Ascending aorta (tissue), 2 donors: ENCODE measurements at regions not wholly inside any gene's neighbourhood (a gene's known extent, or its start where the extent isn't known, plus 50 kb on each side); places are given as distances from the start of the nearest gene placed in this dataset.

ENCODE experiments used
- DNase-seq, 2 donors: peaks; one replicate each; pipeline ENCODE4 v3.0.0-alpha.2; 2019; ENCODE audit warnings: low spot score in 2 of 2
- H3K27ac ChIP-seq, 2 donors: fragments of 200-600 bp; sonication (generic); one replicate each; pipeline ENCODE4 v1.5.1; 2016 to 2017; ENCODE audit warnings: mild to moderate bottlenecking in 1 of 2
- H3K27me3 ChIP-seq: fragments of 200-600 bp; sonication (generic); one replicate; pipeline ENCODE4 v1.5.1; 2017
- H3K36me3 ChIP-seq, 2 donors: fragments of 200-600 bp; sonication (generic); one replicate each; pipeline ENCODE4 v1.5.1; 2016
- H3K4me1 ChIP-seq, 2 donors: fragments of 200-600 bp; sonication (generic); one replicate each; pipeline ENCODE4 v1.5.1; 2016 to 2017; ENCODE audit warnings: mild to moderate bottlenecking in 1 of 2
- H3K4me3 ChIP-seq, 2 donors: fragments of 200-600 bp; sonication (generic); one replicate each; pipeline ENCODE4 v1.5.1; 2016 to 2017; ENCODE audit warnings: mild to moderate bottlenecking in 1 of 2
- H3K9me3 ChIP-seq, 2 donors: fragments of 200-600 bp; sonication (generic); one replicate each; pipeline ENCODE4 v1.5.1; 2016
- CTCF ChIP-seq, 3 experiments: fragments of 200-600 bp in 2 of 3; fragments of 450-650 bp in 1 of 3; sonication (generic) in 2 of 3; IDR thresholded peaks; one replicate each; pipeline ENCODE4 v1.5.1; 2016 to 2019; ENCODE audit warnings: antibody characterized with exemption in 3 of 3, mild to moderate bottlenecking in 1 of 3, moderate library complexity in 1 of 3
- intact Hi-C: fragments of 100-400 bp; cut with DNase I; formaldehyde crosslinking; loops from one replicate; pipeline ENCODE4 v1.15.1; 2023

DNA sequence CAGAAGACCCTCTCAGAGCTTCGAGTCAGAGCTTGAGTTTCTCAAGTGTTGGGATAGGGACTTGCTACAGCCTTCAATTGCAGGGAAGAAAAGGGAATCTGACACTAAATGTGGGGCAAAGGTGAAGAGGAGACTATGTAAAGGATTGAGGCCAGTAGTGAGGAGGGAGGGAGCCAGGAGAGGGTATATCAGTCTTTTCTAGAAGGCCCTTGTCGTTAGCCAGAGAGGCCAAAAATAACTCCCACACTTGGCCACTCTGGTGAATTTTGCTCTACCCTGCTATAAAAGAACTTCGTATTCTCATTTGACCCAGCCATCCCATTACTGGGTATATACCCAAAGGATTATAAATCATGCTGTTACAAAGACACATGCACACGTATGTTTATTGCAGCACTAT is 162.0 kb downstream of the MDFIC start:
- no peaks in the 10 kb centered on the region for H3K27me3 ChIP-seq
- H3K9me3 ChIP-seq: no peaks in the 10 kb centered on the region
- no peak overlapping the region for H3K4me3 ChIP-seq
- no peak for DNase-seq
- peaks cover 0 to 10% of the 10 kb centered on the region in 2 donors for H3K4me1 ChIP-seq
- no peak for TF ChIP-seq CTCF (IDR thresholded peaks at IDR 0.05)
- no peak overlapping the region for H3K27ac ChIP-seq
- intact Hi-C loops: no loop called here
- no peaks in the 10 kb centered on the region for H3K36me3 ChIP-seq

GRCh38 chr7:115081772-115082171 is 159.9 kb downstream of the MDFIC start:
- no peak for DNase-seq
- no peak for TF ChIP-seq CTCF (IDR thresholded peaks at IDR 0.05)
- H3K36me3 ChIP-seq: no peaks in the 10 kb centered on the region
- H3K4me3 ChIP-seq: no peak overlapping the region
- H3K27me3 ChIP-seq: no peaks in the 10 kb centered on the region
- no peak overlapping the region for H3K27ac ChIP-seq
- H3K4me1 ChIP-seq: no peaks in the 10 kb centered on the region
- H3K9me3 ChIP-seq: no peaks in the 10 kb centered on the region
- intact Hi-C loops: no loop called here

GRCh38 chr7:115078851-115079250 is 157.0 kb downstream of the MDFIC start:
- intact Hi-C loops: no loop called here
- DNase-seq: no peak
- H3K36me3 ChIP-seq: no peaks in the 10 kb centered on the region
- H3K27me3 ChIP-seq: no peaks in the 10 kb centered on the region
- no peaks in the 10 kb centered on the region for H3K9me3 ChIP-seq
- no peak overlapping the region for H3K4me3 ChIP-seq
- no peak overlapping the region for H3K27ac ChIP-seq
- TF ChIP-seq CTCF (IDR thresholded peaks at IDR 0.05): no peak
- no peaks in the 10 kb centered on the region for H3K4me1 ChIP-seq

DNA sequence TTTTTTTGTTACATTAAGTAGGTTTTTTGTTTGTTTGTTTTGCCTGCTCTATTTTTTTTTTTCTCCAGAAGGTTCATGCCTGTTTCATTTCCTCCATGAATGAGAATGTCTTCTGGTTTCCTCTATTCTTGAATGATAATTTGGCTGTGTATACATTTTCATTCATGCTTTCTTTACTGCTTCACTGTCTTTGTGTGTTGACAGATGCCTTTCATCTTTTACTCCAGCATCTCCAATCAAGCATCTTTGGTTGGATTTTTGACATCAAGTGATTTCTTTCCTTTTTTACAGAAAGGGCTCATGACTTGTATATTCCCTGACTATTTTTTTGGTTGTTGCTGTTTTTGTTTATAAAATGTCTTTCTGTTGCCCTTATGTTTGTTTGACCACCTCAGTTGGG is 156.5 kb downstream of the MDFIC start:
- no peaks in the 10 kb centered on the region for H3K9me3 ChIP-seq
- DNase-seq: no peak
- intact Hi-C loops: no loop called here
- no peak overlapping the region for H3K27ac ChIP-seq
- no peaks in the 10 kb centered on the region for H3K27me3 ChIP-seq
- no peaks in the 10 kb centered on the region for H3K36me3 ChIP-seq
- no peak overlapping the region for H3K4me3 ChIP-seq
- H3K4me1 ChIP-seq: no peaks in the 10 kb centered on the region
- TF ChIP-seq CTCF (IDR thresholded peaks at IDR 0.05): no peak

GRCh38 chr7:115070311-115070710 is 148.4 kb downstream of the MDFIC start:
- intact Hi-C loops: no loop called here
- H3K4me3 ChIP-seq: no peak overlapping the region
- H3K36me3 ChIP-seq: no peaks in the 10 kb centered on the region
- no peak overlapping the region for H3K27ac ChIP-seq
- no peaks in the 10 kb centered on the region for H3K27me3 ChIP-seq
- DNase-seq: no peak
- H3K4me1 ChIP-seq: no peaks in the 10 kb centered on the region
- TF ChIP-seq CTCF (IDR thresholded peaks at IDR 0.05): no peak
- no peaks in the 10 kb centered on the region for H3K9me3 ChIP-seq
